IMR-90 (cell line): ENCODE measurements at regions not wholly inside any gene's neighbourhood (a gene's known extent, or its start where the extent isn't known, plus 50 kb on each side); places are given as distances from the start of the nearest gene placed in this dataset.
A peak's percentile ranks its signal among the peaks of the same experiment; 100 is the strongest.

Experiments used
- ATAC-seq: fragments of 200-7000 bp; cut with Tn5 transposase; 2 replicates; pipeline ENCODE4 v1.9.1; 2020; ENCODE audit warnings: low read depth, mild to moderate bottlenecking, moderate library complexity
- BruUV-seq: library from RNA; stranded (reverse); fragments of 400-500 nt; replicated peaks from 2 replicates; lab custom pipeline; 2021; lab: Mats Ljungman, UMichigan
- CTCF ChIA-PET: fragments of 300-600 bp; formaldehyde crosslinking; extraction: SDS; loops from one replicate; lab custom pipeline; 2021; ENCODE audit warnings: antibody characterized with exemption; lab: Yijun Ruan, JAX
- POLR2A ChIA-PET: fragments of 300-600 bp; sonication (Branson Sonifier 250); formaldehyde crosslinking; loops from one replicate; lab custom pipeline; 2022; ENCODE audit warnings: antibody characterized with exemption; ENCODE audit not compliant: unreplicated experiment; lab: Charles Lee
- DNase-seq: peaks from one replicate; pipeline ENCODE4 v3.0.0; 2013
- H2AFZ ChIP-seq: replicated peaks from 2 replicates; pipeline ENCODE3; 2013; ENCODE audit warnings: low read length, mild to moderate bottlenecking; ENCODE audit not compliant: poor library complexity
- H2AK5ac ChIP-seq: 2 replicates; pipeline ENCODE4 v1.6.1; 2013; ENCODE audit warnings: low read depth, low read length, inconsistent platforms
- H2AK9ac ChIP-seq: replicated peaks from 2 replicates; pipeline ENCODE3; 2013; ENCODE audit warnings: mild to moderate bottlenecking, low read depth, low read length, moderate library complexity; ENCODE audit not compliant: poor library complexity
- H2BK120ac ChIP-seq: 2 replicates; pipeline ENCODE4 v1.6.1; 2013; ENCODE audit warnings: low read depth, low read length, inconsistent platforms
- H2BK15ac ChIP-seq: 3 replicates; pipeline ENCODE4 v1.6.1; 2013; ENCODE audit warnings: low read depth, low read length, inconsistent platforms
- H2BK20ac ChIP-seq: 2 replicates; pipeline ENCODE4 v1.6.1; 2013; ENCODE audit warnings: low read depth, mild to moderate bottlenecking, inconsistent platforms, low read length, moderate library complexity
- H2BK5ac ChIP-seq: 2 replicates; pipeline ENCODE4 v1.6.1; 2013; ENCODE audit warnings: mild to moderate bottlenecking, low read depth, low read length, inconsistent platforms; ENCODE audit not compliant: poor library complexity, severe bottlenecking
- H3K14ac ChIP-seq: replicated peaks from 2 replicates; pipeline ENCODE4 v1.6.1; 2013; ENCODE audit warnings: low read depth, low read length, inconsistent platforms
- H3K18ac ChIP-seq: 2 replicates; pipeline ENCODE4 v1.6.1; 2013; ENCODE audit warnings: low read depth, low read length, control low read depth
- H3K23ac ChIP-seq: 2 replicates; pipeline ENCODE4 v1.6.1; 2013; ENCODE audit warnings: low read depth, low read length, inconsistent platforms
- H3K27ac ChIP-seq: 2 replicates; pipeline ENCODE4 v1.5.1; 2013; ENCODE audit warnings: mild to moderate bottlenecking, control low read depth, low read length; ENCODE audit not compliant: insufficient read depth
- H3K27me3 ChIP-seq: 2 replicates; pipeline ENCODE4 v1.6.1; 2013; ENCODE audit warnings: low read length; ENCODE audit not compliant: control insufficient read depth, insufficient read depth
- H3K36me3 ChIP-seq: 2 replicates; pipeline ENCODE4 v1.6.1; 2013; ENCODE audit warnings: low read length, mixed read lengths; ENCODE audit not compliant: control insufficient read depth, insufficient read depth
- H3K4ac ChIP-seq: 2 replicates; pipeline ENCODE4 v1.6.1; 2013; ENCODE audit warnings: low read depth, low read length, inconsistent platforms
- H3K4me1 ChIP-seq: 2 replicates; pipeline ENCODE4 v1.6.1; 2013; ENCODE audit warnings: low read length, mixed read lengths; ENCODE audit not compliant: control insufficient read depth, insufficient read depth
- H3K4me2 ChIP-seq: 2 replicates; pipeline ENCODE4 v1.6.1; 2013; ENCODE audit warnings: low read depth, mild to moderate bottlenecking, control low read depth, low read length, moderate library complexity
- H3K4me3 ChIP-seq: 2 replicates; pipeline ENCODE4 v1.5.1; 2013; ENCODE audit warnings: low read depth, mild to moderate bottlenecking, control low read depth, low read length, moderate library complexity; ENCODE audit not compliant: insufficient read depth
- H3K56ac ChIP-seq: 2 replicates; pipeline ENCODE4 v1.6.1; 2013; ENCODE audit warnings: low read length, inconsistent platforms; ENCODE audit not compliant: insufficient read depth; ENCODE audit errors: extremely low read depth
- H3K79me1 ChIP-seq, 2 experiments: 2 replicates each; pipeline ENCODE4 v1.6.1; 2013; ENCODE audit warnings: low read length in 2 of 2, inconsistent platforms in 1 of 2, low read depth in 1 of 2
- H3K9ac ChIP-seq: 2 replicates; pipeline ENCODE4 v1.6.1; 2013; ENCODE audit warnings: low read depth, low read length, control low read depth
- H3K9me1 ChIP-seq: 2 replicates; pipeline ENCODE4 v1.6.1; 2013; ENCODE audit warnings: low read length, inconsistent platforms; ENCODE audit not compliant: insufficient read depth
- H3K9me3 ChIP-seq: 2 replicates; pipeline ENCODE4 v1.6.1; 2013; ENCODE audit warnings: low read length; ENCODE audit not compliant: control insufficient read depth, insufficient read depth
- H4K20me1 ChIP-seq: 2 replicates; pipeline ENCODE4 v1.6.1; 2013; ENCODE audit warnings: low read length, inconsistent platforms; ENCODE audit not compliant: insufficient read depth
- H4K5ac ChIP-seq: 2 replicates; pipeline ENCODE4 v1.6.1; 2013; ENCODE audit warnings: mild to moderate bottlenecking, low read depth, low read length, control low read depth
- H4K8ac ChIP-seq, 2 experiments: 2 replicates each; pipeline ENCODE4 v1.6.1; 2013; ENCODE audit warnings: low read depth in 2 of 2, low read length in 2 of 2, control low read depth in 1 of 2, inconsistent platforms in 1 of 2
- H4K91ac ChIP-seq: 2 replicates; pipeline ENCODE4 v1.6.1; 2013; ENCODE audit warnings: low read depth, low read length, inconsistent platforms; ENCODE audit not compliant: insufficient read depth
- RAD21 ChIP-seq: IDR thresholded peaks from 2 replicates; pipeline ENCODE4 v1.6.1; 2012; ENCODE audit warnings: low read length, improper control_type of control experiment
- WGBS, 2 experiments: methylation state at CpG; one replicate each; pipeline versions ENCODE4 v1.1.5 to v1.1.7; 2013; ENCODE audit warnings: missing lambda C conversion rate in 2 of 2; ENCODE audit not compliant: insufficient read length in 1 of 2; ENCODE audit errors: extremely low coverage in 2 of 2; 5-methylcytosine and 5-hydroxymethylcytosine counted together
- dilution Hi-C: fragments of 300-500 bp; cut with HindIII; formaldehyde crosslinking; loops from one replicate; pipeline ENCODE4 v1.14.3; 2018; ENCODE audit warnings: low sequenced_read_pairs; ENCODE audit not compliant: unreplicated experiment
- in situ Hi-C: fragments of 300-500 bp; cut with MboI; formaldehyde crosslinking; loops from 3 replicates; pipeline ENCODE4 v1.14.3; 2019; ENCODE audit warnings: low sequenced_read_pairs, inconsistent platforms, mixed read lengths
- intact Hi-C: fragments of 100-400 bp; cut with micrococcal nuclease; formaldehyde crosslinking; loops from 2 replicates; pipeline ENCODE4 v1.10.0; 2022

- intact Hi-C loops = no loop called here
- Histone ChIP-seq H3K14ac (no peak overlapping the region), H3K56ac (no peak overlapping the region), H3K27me3 (no peaks in the 10 kb centered on the region; the same call in 1 of the 2 replicates), H4K20me1 (no peaks in the 10 kb centered on the region), H2AFZ (no peak overlapping the region), H3K36me3 (no peaks in the 10 kb centered on the region), H3K9ac (no peak overlapping the region), H3K4me3 (no peak overlapping the region), H3K79me1 (no peaks in the 10 kb centered on the region), H3K4ac (no peak overlapping the region), H3K23ac (no peak overlapping the region; the same call in 1 of the 2 replicates), H2BK5ac (no peak overlapping the region), H4K91ac (peak overlapping the region; percentile 28; the same call in 1 of the 2 replicates), H3K4me2 (no peak overlapping the region), H4K8ac (no peak overlapping the region; a peak in 1 of 4 replicates), H4K5ac (no peak overlapping the region), H3K9me3 (no peaks in the 10 kb centered on the region), H2AK5ac (peak overlapping the region; percentile 40; the same call in 1 of the 2 replicates), H2BK15ac (no peak overlapping the region), H3K27ac (no peak overlapping the region), H3K9me1 (peaks cover 7% of the 10 kb centered on the region; the same call in 1 of the 2 replicates), H2BK20ac (peak overlapping the region; percentile 37; the same call in 1 of the 2 replicates), H2AK9ac (no peak overlapping the region), H3K4me1 (peaks cover 19% of the 10 kb centered on the region), H2BK120ac (peak overlapping the region; percentile 45), H3K18ac (no peak overlapping the region)
- ChIA-PET CTCF (interaction anchor here (1.5 kb wide), 1 partner anchor 15 kb away, joined by 3 read pairs; no protein-coding TSS in a partner anchor), POLR2A (no interaction called here)
- DNase-seq (no peak), ATAC-seq (no peak)
- WGBS, 2 experiments = no CpG with 5 or more reads among the region's 2 CpGs
- no peak for TF ChIP-seq RAD21
- dilution Hi-C loops = no loop called here
- no TSS peak for BruUV-seq
- in situ Hi-C loops = no loop called here
Observed at GRCh38 chr15:81908111-81908510, 137.7 kb downstream of the MEX3B start.
